ENCODE measurements at regions not wholly inside any gene's neighbourhood (a gene's known extent, or its start where the extent isn't known, plus 50 kb on each side); places are given as distances from the start of the nearest gene placed in this dataset.

- TF ChIP-seq CTCF (IDR thresholded peaks at IDR 0.05) (no peak), POLR2AphosphoS5 (IDR thresholded peaks at IDR 0.05) (no peak), POLR2A (IDR thresholded peaks at IDR 0.05) (no peak)
Observed at GRCh38 chr11:112663947-112664634, 297.1 kb upstream of the NCAM1 start.

Data from breast epithelium (tissue), 3 donors.